ENCODE measurements at regions not wholly inside any gene's neighbourhood (a gene's known extent, or its start where the extent isn't known, plus 50 kb on each side); places are given as distances from the start of the nearest gene placed in this dataset.
"Not testable (repeated sequence)": the region's sequence is repeated elsewhere in the genome, so short reads cannot be mapped to it uniquely, and the experiment has no call there.

GRCh38 chr17:72194107-72194440, 73.3 kb downstream of the SOX9 start:
- not testable (repeated sequence) for TF ChIP-seq ZFP30 (CRISPR knock-in tag; IDR thresholded peaks at IDR 0.05); OSR1 (CRISPR knock-in tag; IDR thresholded peaks at IDR 0.05); CSDC2 (CRISPR knock-in tag; IDR thresholded peaks at IDR 0.05); PATZ1 (CRISPR knock-in tag; IDR thresholded peaks at IDR 0.05; ENCODE audit: borderline replicate concordance); ZFP3 (CRISPR knock-in tag; IDR thresholded peaks at IDR 0.05); CREB5 (CRISPR knock-in tag; IDR thresholded peaks at IDR 0.05; ENCODE audit: low read depth); ZNF70 (CRISPR knock-in tag; IDR thresholded peaks at IDR 0.05)
